Left ventricle myocardium inferior (tissue), 1 donor: ENCODE measurements at regions not wholly inside any gene's neighbourhood (a gene's known extent, or its start where the extent isn't known, plus 50 kb on each side); places are given as distances from the start of the nearest gene placed in this dataset.

Experiments used
- DNase-seq: peaks from one replicate; pipeline ENCODE4 v3.0.0-alpha.2; 2020
- H3K27ac ChIP-seq: fragments of 200-600 bp; replicated peaks from 2 replicates; pipeline ENCODE4 v1.8.0; 2021
- H3K27me3 ChIP-seq: fragments of 200-600 bp; 2 replicates; pipeline ENCODE4 v1.8.0; 2021; ENCODE audit warnings: low read depth
- H3K36me3 ChIP-seq: fragments of 200-600 bp; 2 replicates; pipeline ENCODE4 v1.8.0; 2021
- H3K4me1 ChIP-seq: fragments of 200-600 bp; 2 replicates; pipeline ENCODE4 v1.8.0; 2021
- H3K4me3 ChIP-seq: fragments of 200-600 bp; 2 replicates; pipeline ENCODE4 v1.8.0; 2021; ENCODE audit warnings: mild to moderate bottlenecking, moderate library complexity
- H3K9me3 ChIP-seq: fragments of 200-600 bp; replicated peaks from 2 replicates; pipeline ENCODE4 v1.8.0; 2021
- CTCF ChIP-seq: fragments of 200-600 bp; IDR thresholded peaks from 2 replicates; pipeline ENCODE4 v1.8.0; 2021; ENCODE audit warnings: antibody characterized with exemption, mild to moderate bottlenecking, borderline replicate concordance
- intact Hi-C: fragments of 100-400 bp; cut with micrococcal nuclease; formaldehyde crosslinking; loops from one replicate; pipeline ENCODE4 v1.11.0; 2022
- donor health status: DM: no; HTN: yes; CAD: no; lungs with severe emphysema.

GRCh38 chr9:88197016-88197415, 58.7 kb upstream of the SPATA31C2 start:
- H3K36me3 ChIP-seq = no peaks in the 10 kb centered on the region
- H3K4me3 ChIP-seq = no peak overlapping the region
- TF ChIP-seq CTCF = no peak
- DNase-seq = no peak
- peaks cover 8% of the 10 kb centered on the region for H3K4me1 ChIP-seq
- no peaks in the 10 kb centered on the region for H3K9me3 ChIP-seq
- H3K27ac ChIP-seq = no peak overlapping the region
- intact Hi-C loops = no loop called here
- H3K27me3 ChIP-seq = no peaks in the 10 kb centered on the region

GRCh38 chr9:88196142-88196790, 58.0 kb upstream of the SPATA31C2 start:
- no peak for DNase-seq
- Histone ChIP-seq H3K9me3 (no peaks in the 10 kb centered on the region), H3K27me3 (no peaks in the 10 kb centered on the region), H3K27ac (no peak overlapping the region), H3K4me1 (peaks cover 8% of the 10 kb centered on the region), H3K4me3 (no peak overlapping the region), H3K36me3 (no peaks in the 10 kb centered on the region)
- no peak for TF ChIP-seq CTCF
- intact Hi-C loops = no loop called here

GRCh38 chr9:88193766-88194165, 55.5 kb upstream of the SPATA31C2 start:
- H3K36me3 ChIP-seq = no peaks in the 10 kb centered on the region
- no peaks in the 10 kb centered on the region for H3K27me3 ChIP-seq
- DNase-seq = no peak
- TF ChIP-seq CTCF = no peak
- H3K4me1 ChIP-seq = peaks cover 8% of the 10 kb centered on the region
- intact Hi-C loops = no loop called here
- H3K27ac ChIP-seq = peak overlapping the region; percentile 75
- no peak overlapping the region for H3K4me3 ChIP-seq
- H3K9me3 ChIP-seq = peaks cover 15% of the 10 kb centered on the region

GRCh38 chr9:88191456-88191855, 53.2 kb upstream of the SPATA31C2 start:
- no peak overlapping the region for H3K4me3 ChIP-seq
- peaks cover 15% of the 10 kb centered on the region for H3K9me3 ChIP-seq
- H3K27me3 ChIP-seq = no peaks in the 10 kb centered on the region
- H3K4me1 ChIP-seq = peaks cover 4% of the 10 kb centered on the region
- no peak for DNase-seq
- H3K36me3 ChIP-seq = no peaks in the 10 kb centered on the region
- no peak for TF ChIP-seq CTCF
- intact Hi-C loops = no loop called here
- H3K27ac ChIP-seq = no peak overlapping the region

- TF ChIP-seq CTCF = no peak
- intact Hi-C loops = no loop called here
Measured at GRCh38 chr9:88189371-88189770, 51.1 kb upstream of the SPATA31C2 start.

More at GRCh38 chr9:88189371-88189770, 51.1 kb upstream of the SPATA31C2 start:
- DNase-seq = no peak
- Histone ChIP-seq H3K4me1 (peaks cover 10% of the 10 kb centered on the region), H3K27me3 (no peaks in the 10 kb centered on the region), H3K4me3 (no peak overlapping the region), H3K9me3 (peaks cover 15% of the 10 kb centered on the region), H3K36me3 (no peaks in the 10 kb centered on the region), H3K27ac (no peak overlapping the region)
